ENCODE measurements at regions not wholly inside any gene's neighbourhood (a gene's known extent, or its start where the extent isn't known, plus 50 kb on each side); places are given as distances from the start of the nearest gene placed in this dataset.

- TF ChIP-seq CTCF (conservative IDR thresholded peaks at IDR 0.05; ENCODE audit: low read length) (no peak), EZH2phosphoT487 (IDR thresholded peaks at IDR 0.05; ENCODE audit: borderline replicate concordance) (no peak)
Measured at GRCh38 chr15:69760258-69760845, 307.7 kb downstream of the RPLP1 start.

Measured in Loucy (cell line).